ENCODE measurements at regions not wholly inside any gene's neighbourhood (a gene's known extent, or its start where the extent isn't known, plus 50 kb on each side); places are given as distances from the start of the nearest gene placed in this dataset.

- TF ChIP-seq POLR2A (IDR thresholded peaks at IDR 0.05; ENCODE audit: extremely low read depth, insufficient read length) (no peak), CTCF (IDR thresholded peaks at IDR 0.05; ENCODE audit: low read depth, low read length) (no peak)
These were observed 665.2 kb upstream of the FLRT2 start for GRCh38 chr14:84864548-84865271.

Data from NB4 (cell line).